ENCODE measurements at regions not wholly inside any gene's neighbourhood (a gene's known extent, or its start where the extent isn't known, plus 50 kb on each side); places are given as distances from the start of the nearest gene placed in this dataset.
"Not testable (repeated sequence)": the region's sequence is repeated elsewhere in the genome, so short reads cannot be mapped to it uniquely, and the experiment has no call there.

- POLR2A ChIA-PET: no interaction called here
- DNase-seq: no peak
- Mint-ChIP-seq H3K27ac (no peak overlapping the region), H3K27me3 (peaks cover 5% of the 10 kb centered on the region), H3K4me1 (no peaks in the 10 kb centered on the region), H3K9me3 (ENCODE audit: low read depth) (no peaks in the 10 kb centered on the region), H3K36me3 (ENCODE audit: low read depth) (no peaks in the 10 kb centered on the region), H3K4me3 (no peak overlapping the region)
- CTCF ChIA-PET: interaction anchor here (0.6 kb wide), 1 partner anchor 54 kb away, joined by 3 read pairs; no protein-coding TSS in a partner anchor
- intact Hi-C loops (cut with DNase I, micrococcal nuclease): no loop called here
- ATAC-seq: no peak
These were observed 250.4 kb upstream of the CHD1 start for GRCh38 chr5:99179206-99179605.

GRCh38 chr5:99177796-99178195 lies 249.0 kb upstream of the CHD1 start:
- Mint-ChIP-seq H3K9me3 (ENCODE audit: low read depth) (no peaks in the 10 kb centered on the region), H3K4me3 (no peak overlapping the region), H3K36me3 (ENCODE audit: low read depth) (no peaks in the 10 kb centered on the region), H3K27me3 (peaks cover 5% of the 10 kb centered on the region), H3K4me1 (no peaks in the 10 kb centered on the region), H3K27ac (no peak overlapping the region)
- ChIA-PET CTCF (no interaction called here), POLR2A (no interaction called here)
- DNase-seq: no peak
- ATAC-seq: no peak
- intact Hi-C loops (cut with DNase I, micrococcal nuclease): no loop called here

GRCh38 chr5:99176186-99176585 lies 247.4 kb upstream of the CHD1 start:
- CTCF ChIA-PET: no interaction called here
- Mint-ChIP-seq H3K27ac (no peak overlapping the region), H3K4me3 (no peak overlapping the region), H3K4me1 (no peaks in the 10 kb centered on the region), H3K36me3 (ENCODE audit: low read depth) (no peaks in the 10 kb centered on the region), H3K9me3 (ENCODE audit: low read depth) (no peaks in the 10 kb centered on the region), H3K27me3 (peaks cover 5% of the 10 kb centered on the region)
- POLR2A ChIA-PET: no interaction called here
- no peak for DNase-seq
- no peak for ATAC-seq
- intact Hi-C loops (cut with DNase I, micrococcal nuclease): no loop called here

GRCh38 chr5:99169309-99169708 lies 240.5 kb upstream of the CHD1 start:
- CTCF ChIA-PET: no interaction called here
- ATAC-seq: no peak
- no peak for DNase-seq
- Mint-ChIP-seq H3K4me1 (no peaks in the 10 kb centered on the region), H3K36me3 (ENCODE audit: low read depth) (no peaks in the 10 kb centered on the region), H3K4me3 (no peak overlapping the region), H3K9me3 (ENCODE audit: low read depth) (no peaks in the 10 kb centered on the region), H3K27me3 (peaks cover 5% of the 10 kb centered on the region), H3K27ac (no peak overlapping the region)
- POLR2A ChIA-PET: no interaction called here
- intact Hi-C loops (cut with DNase I, micrococcal nuclease): no loop called here

- POLR2A ChIA-PET; H3K9me3 Mint-ChIP-seq (ENCODE audit: low read depth); H3K27me3 Mint-ChIP-seq; H3K27ac Mint-ChIP-seq; H3K36me3 Mint-ChIP-seq (ENCODE audit: low read depth); DNase-seq; H3K4me1 Mint-ChIP-seq; intact Hi-C loops (cut with DNase I, micrococcal nuclease); ATAC-seq; H3K4me3 Mint-ChIP-seq: not testable (repeated sequence)
- CTCF ChIA-PET: interaction anchor here (0.7 kb wide), 1 partner anchor 1071 kb away, joined by 3 read pairs; no protein-coding TSS in a partner anchor
These were observed 232.7 kb upstream of the CHD1 start for GRCh38 chr5:99161538-99161937.

GRCh38 chr5:99156688-99157087 lies 227.9 kb upstream of the CHD1 start:
- no peak for ATAC-seq
- no peaks in the 10 kb centered on the region for H3K9me3 Mint-ChIP-seq (ENCODE audit: low read depth)
- no peaks in the 10 kb centered on the region for H3K4me1 Mint-ChIP-seq
- no peak for DNase-seq
- no peaks in the 10 kb centered on the region for H3K36me3 Mint-ChIP-seq (ENCODE audit: low read depth)
- H3K27ac Mint-ChIP-seq: no peak overlapping the region
- H3K4me3 Mint-ChIP-seq: no peak overlapping the region
- H3K27me3 Mint-ChIP-seq: no peaks in the 10 kb centered on the region
- intact Hi-C loops (cut with DNase I, micrococcal nuclease): no loop called here
- ChIA-PET POLR2A (no interaction called here), CTCF (no interaction called here)

GRCh38 chr5:99143283-99143795 lies 214.5 kb upstream of the CHD1 start:
- H3K9me3 Mint-ChIP-seq (ENCODE audit: low read depth); H3K27me3 Mint-ChIP-seq; H3K36me3 Mint-ChIP-seq (ENCODE audit: low read depth); intact Hi-C loops (cut with DNase I, micrococcal nuclease); H3K27ac Mint-ChIP-seq; H3K4me3 Mint-ChIP-seq; CTCF ChIA-PET; DNase-seq; H3K4me1 Mint-ChIP-seq; ATAC-seq; POLR2A ChIA-PET: not testable (repeated sequence)

- Mint-ChIP-seq H3K36me3 (ENCODE audit: low read depth) (no peaks in the 10 kb centered on the region), H3K4me1 (no peaks in the 10 kb centered on the region), H3K4me3 (no peak overlapping the region), H3K9me3 (ENCODE audit: low read depth) (peaks cover 6% of the 10 kb centered on the region), H3K27me3 (peaks cover 5% of the 10 kb centered on the region), H3K27ac (no peak overlapping the region)
- no peak for ATAC-seq
- CTCF ChIA-PET: no interaction called here
- intact Hi-C loops (cut with DNase I, micrococcal nuclease): no loop called here
- POLR2A ChIA-PET: no interaction called here
- no peak for DNase-seq
These were observed 212.8 kb upstream of the CHD1 start for GRCh38 chr5:99141534-99142128.

GRCh38 chr5:99138911-99139310 lies 210.1 kb upstream of the CHD1 start:
- Mint-ChIP-seq H3K36me3 (ENCODE audit: low read depth) (no peaks in the 10 kb centered on the region), H3K27me3 (peaks cover 7% of the 10 kb centered on the region), H3K4me1 (no peaks in the 10 kb centered on the region), H3K4me3 (no peak overlapping the region), H3K27ac (no peak overlapping the region), H3K9me3 (ENCODE audit: low read depth) (peaks cover 6% of the 10 kb centered on the region)
- ChIA-PET CTCF (no interaction called here), POLR2A (no interaction called here)
- no peak for DNase-seq
- ATAC-seq: no peak
- intact Hi-C loops (cut with DNase I, micrococcal nuclease): no loop called here

- no peaks in the 10 kb centered on the region for H3K9me3 Mint-ChIP-seq (ENCODE audit: low read depth)
- H3K27ac Mint-ChIP-seq: no peak overlapping the region
- CTCF ChIA-PET: no interaction called here
- ATAC-seq: no peak
- H3K27me3 Mint-ChIP-seq: peaks cover 7% of the 10 kb centered on the region
- H3K36me3 Mint-ChIP-seq (ENCODE audit: low read depth): no peaks in the 10 kb centered on the region
- no peak overlapping the region for H3K4me3 Mint-ChIP-seq
- POLR2A ChIA-PET: no interaction called here
- intact Hi-C loops (cut with DNase I, micrococcal nuclease): no loop called here
- no peaks in the 10 kb centered on the region for H3K4me1 Mint-ChIP-seq
- DNase-seq: no peak
These were observed 205.1 kb upstream of the CHD1 start for GRCh38 chr5:99133921-99134320.

- DNase-seq (no peak), ATAC-seq (no peak)
- intact Hi-C loops (cut with DNase I, micrococcal nuclease): no loop called here
- no peaks in the 10 kb centered on the region for H3K9me3 Mint-ChIP-seq (ENCODE audit: low read depth)
- peaks cover 2% of the 10 kb centered on the region for H3K27me3 Mint-ChIP-seq
- H3K27ac Mint-ChIP-seq: no peak overlapping the region
- no peaks in the 10 kb centered on the region for H3K36me3 Mint-ChIP-seq (ENCODE audit: low read depth)
- no peaks in the 10 kb centered on the region for H3K4me1 Mint-ChIP-seq
- CTCF ChIA-PET: no interaction called here
- H3K4me3 Mint-ChIP-seq: no peak overlapping the region
- POLR2A ChIA-PET: no interaction called here
These were observed 201.1 kb upstream of the CHD1 start for GRCh38 chr5:99129768-99130501.

- H3K27me3 Mint-ChIP-seq: peaks cover 7% of the 10 kb centered on the region
- no peaks in the 10 kb centered on the region for H3K4me1 Mint-ChIP-seq
- H3K4me3 Mint-ChIP-seq: no peak overlapping the region
- no peaks in the 10 kb centered on the region for H3K9me3 Mint-ChIP-seq (ENCODE audit: low read depth)
- H3K36me3 Mint-ChIP-seq (ENCODE audit: low read depth): no peaks in the 10 kb centered on the region
- ATAC-seq: no peak
- POLR2A ChIA-PET: no interaction called here
- intact Hi-C loops (cut with DNase I, micrococcal nuclease): no loop called here
- no peak overlapping the region for H3K27ac Mint-ChIP-seq
- CTCF ChIA-PET: interaction anchor here (0.7 kb wide), 1 partner anchor 18 kb away, joined by 3 read pairs; no protein-coding TSS in a partner anchor
- no peak for DNase-seq
These were observed 194.2 kb upstream of the CHD1 start for GRCh38 chr5:99122976-99123375.
